GM21528 (cell line): ENCODE measurements at regions not wholly inside any gene's neighbourhood (a gene's known extent, or its start where the extent isn't known, plus 50 kb on each side); places are given as distances from the start of the nearest gene placed in this dataset.

Source experiments
- ATAC-seq: cut with Tn5 transposase; IDR thresholded peaks from one replicate; pipeline ENCODE4 v1.9.1; 2021; ENCODE audit warnings: mild to moderate bottlenecking, moderate library complexity; ENCODE audit not compliant: unreplicated experiment, low FRiP score

GRCh38 chr21:27589781-27590180 lies 622.9 kb upstream of the ADAMTS5 start:
- ATAC-seq = no peak

GRCh38 chr21:27586986-27587385 lies 620.1 kb upstream of the ADAMTS5 start:
- ATAC-seq = no peak

- no peak for ATAC-seq
These were observed 619.4 kb upstream of the ADAMTS5 start for GRCh38 chr21:27586326-27586725.

- no peak for ATAC-seq
These were observed 617.4 kb upstream of the ADAMTS5 start for GRCh38 chr21:27584256-27584655.

- ATAC-seq = no peak
These were observed 616.1 kb upstream of the ADAMTS5 start for GRCh38 chr21:27582948-27583430.

GRCh38 chr21:27582246-27582947 lies 615.5 kb upstream of the ADAMTS5 start:
- ATAC-seq = no peak

GRCh38 chr21:27581168-27581567 lies 614.3 kb upstream of the ADAMTS5 start:
- ATAC-seq = no peak

GRCh38 chr21:27580276-27580675 lies 613.4 kb upstream of the ADAMTS5 start:
- ATAC-seq = no peak

GRCh38 chr21:27578741-27579265 lies 611.9 kb upstream of the ADAMTS5 start:
- no peak for ATAC-seq

GRCh38 chr21:27572696-27573095 lies 605.8 kb upstream of the ADAMTS5 start:
- no peak for ATAC-seq

- ATAC-seq = no peak
These were observed 604.8 kb upstream of the ADAMTS5 start for GRCh38 chr21:27571706-27572105.

GRCh38 chr21:27570306-27570868 lies 603.5 kb upstream of the ADAMTS5 start:
- no peak for ATAC-seq

GRCh38 chr21:27569831-27570230 lies 602.9 kb upstream of the ADAMTS5 start:
- ATAC-seq = no peak

- ATAC-seq = no peak
These were observed 602.2 kb upstream of the ADAMTS5 start for GRCh38 chr21:27569091-27569490.

GRCh38 chr21:27567381-27567780 lies 600.5 kb upstream of the ADAMTS5 start:
- ATAC-seq = no peak

GRCh38 chr21:27566521-27566920 lies 599.6 kb upstream of the ADAMTS5 start:
- no peak for ATAC-seq

GRCh38 chr21:27565364-27565763 lies 598.5 kb upstream of the ADAMTS5 start:
- ATAC-seq = no peak

- no peak for ATAC-seq
These were observed 597.9 kb upstream of the ADAMTS5 start for GRCh38 chr21:27564684-27565301.

- ATAC-seq = no peak
These were observed 595.4 kb upstream of the ADAMTS5 start for GRCh38 chr21:27562303-27562702.

- ATAC-seq = no peak
These were observed 594.2 kb upstream of the ADAMTS5 start for GRCh38 chr21:27561116-27561515.

GRCh38 chr21:27557356-27557755 lies 590.5 kb upstream of the ADAMTS5 start:
- ATAC-seq = no peak

- ATAC-seq = no peak
These were observed 589.1 kb upstream of the ADAMTS5 start for GRCh38 chr21:27555996-27556395.
